A673 (cell line): ENCODE measurements at regions not wholly inside any gene's neighbourhood (a gene's known extent, or its start where the extent isn't known, plus 50 kb on each side); places are given as distances from the start of the nearest gene placed in this dataset.

ENCODE experiments used
- BruUV-seq: library from RNA; stranded (reverse); fragments of 400-500 nt; replicated peaks from 2 replicates; lab custom pipeline; 2021; lab: Mats Ljungman, UMichigan
- CTCF ChIA-PET: fragments of 300-600 bp; sonication (Branson Sonifier 250); formaldehyde crosslinking; loops from one replicate; lab custom pipeline; 2022; ENCODE audit warnings: antibody characterized with exemption; lab: Charles Lee
- POLR2A ChIA-PET: fragments of 300-600 bp; sonication (Branson Sonifier 250); formaldehyde crosslinking; loops from one replicate; lab custom pipeline; 2022; ENCODE audit warnings: antibody characterized with exemption; ENCODE audit not compliant: low non-redundant PET; lab: Charles Lee
- DNase-seq: peaks from one replicate; pipeline ENCODE4 v3.0.0-alpha.2; 2015; ENCODE audit warnings: low spot score
- H3K27ac ChIP-seq: fragments of 200-600 bp; sonication (generic); 2 replicates; pipeline ENCODE4 v1.5.1; 2016; ENCODE audit warnings: mixed run types, low read depth, mild to moderate bottlenecking, mixed read lengths, antibody characterized with exemption, low read length; ENCODE audit not compliant: poor library complexity, severe bottlenecking
- H3K27me3 ChIP-seq: fragments of 200-600 bp; sonication (generic); replicated peaks from 2 replicates; pipeline ENCODE4 v1.6.1; 2017; ENCODE audit warnings: mixed run types, low read depth, mild to moderate bottlenecking, mixed read lengths, antibody characterized with exemption, low read length; ENCODE audit not compliant: insufficient read depth, poor library complexity
- H3K36me3 ChIP-seq: fragments of 200-600 bp; sonication (generic); 2 replicates; pipeline ENCODE4 v1.6.1; 2016; ENCODE audit warnings: mixed run types, mild to moderate bottlenecking, mixed read lengths, antibody characterized with exemption, low read length; ENCODE audit not compliant: insufficient read depth, poor library complexity, severe bottlenecking
- H3K4me1 ChIP-seq: fragments of 200-600 bp; sonication (generic); 2 replicates; pipeline ENCODE4 v1.6.1; 2017; ENCODE audit warnings: mixed run types, mild to moderate bottlenecking, mixed read lengths, antibody characterized with exemption, low read length; ENCODE audit not compliant: insufficient read depth, poor library complexity, severe bottlenecking
- H3K4me3 ChIP-seq: fragments of 200-600 bp; sonication (generic); 2 replicates; pipeline ENCODE4 v1.5.1; 2016; ENCODE audit warnings: low read depth, mixed run types, mild to moderate bottlenecking, mixed read lengths, low read length; ENCODE audit not compliant: poor library complexity, severe bottlenecking
- H3K9me3 ChIP-seq: fragments of 200-600 bp; sonication (generic); 2 replicates; pipeline ENCODE4 v1.6.1; 2016; ENCODE audit warnings: mixed run types, low read depth, mild to moderate bottlenecking, mixed read lengths, antibody characterized with exemption, low read length; ENCODE audit not compliant: poor library complexity, severe bottlenecking
- EZH2 ChIP-seq: fragments of 200-600 bp; sonication (generic); IDR thresholded peaks from 2 replicates; pipeline ENCODE4 v1.6.1; 2017; ENCODE audit warnings: borderline replicate concordance, low read depth, mild to moderate bottlenecking, mixed read lengths, antibody characterized with exemption, low read length; ENCODE audit not compliant: poor library complexity, severe bottlenecking
- intact Hi-C: fragments of 100-400 bp; cut with micrococcal nuclease; formaldehyde crosslinking; loops from one replicate; pipeline ENCODE4 v1.10.0; 2022; ENCODE audit not compliant: unreplicated experiment
- TF ChIP-seq, protein P1 (sequence below): fragments of 300-800, 200-600 bp; sonication (generic); conservative IDR thresholded peaks from 2 replicates; pipeline ENCODE4 v1.5.1; 2017; ENCODE audit warnings: low read depth, mild to moderate bottlenecking, antibody characterized with exemption, low read length, moderate library complexity, mixed read lengths

DNA sequence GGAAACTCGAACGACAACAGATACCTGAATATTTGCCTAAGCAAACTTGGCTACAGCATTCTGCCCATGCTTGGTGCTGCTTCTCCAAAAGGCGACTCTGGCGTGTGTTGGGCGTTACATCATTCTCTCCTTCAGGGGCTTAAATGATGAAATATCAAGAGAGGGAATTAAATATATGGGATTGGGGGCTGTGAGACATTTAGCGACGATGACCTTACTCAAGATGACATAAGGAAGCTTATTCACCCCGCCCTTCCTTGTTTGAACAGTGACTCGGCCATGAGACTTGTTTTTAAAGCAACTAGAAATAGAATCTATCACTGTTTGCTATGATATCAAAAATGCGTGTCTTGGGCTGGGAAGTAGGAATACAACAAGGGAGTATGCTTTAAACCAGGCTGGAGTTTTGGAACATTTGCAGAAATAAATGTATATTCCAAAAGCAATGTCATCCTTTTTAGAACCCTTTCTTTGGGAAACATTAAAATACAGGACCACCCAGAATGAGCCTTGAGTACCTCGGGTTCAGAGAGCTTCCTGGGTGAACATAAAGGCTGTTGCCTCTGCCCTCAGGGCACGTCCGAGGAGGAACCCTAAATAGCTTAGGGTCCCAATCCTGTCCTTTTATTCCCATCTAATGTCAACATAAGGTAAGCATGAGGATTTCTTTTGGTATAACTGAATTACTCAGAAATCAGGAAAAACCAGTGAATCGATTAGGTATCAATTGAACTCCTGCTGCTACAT is 123.3 kb upstream of the SLC45A1 start:
- no peak for DNase-seq
- Histone ChIP-seq H3K4me1 (peaks cover 6% of the 10 kb centered on the region), H3K36me3 (no peaks in the 10 kb centered on the region), H3K27ac (no peak overlapping the region), H3K27me3 (no peaks in the 10 kb centered on the region), H3K9me3 (no peaks in the 10 kb centered on the region), H3K4me3 (no peak overlapping the region)
- POLR2A ChIA-PET, result no interaction called here
- no TSS peak for BruUV-seq
- CTCF ChIA-PET, result no interaction called here
- no peak for TF ChIP-seq EZH2
- TF ChIP-seq, protein P1, sequence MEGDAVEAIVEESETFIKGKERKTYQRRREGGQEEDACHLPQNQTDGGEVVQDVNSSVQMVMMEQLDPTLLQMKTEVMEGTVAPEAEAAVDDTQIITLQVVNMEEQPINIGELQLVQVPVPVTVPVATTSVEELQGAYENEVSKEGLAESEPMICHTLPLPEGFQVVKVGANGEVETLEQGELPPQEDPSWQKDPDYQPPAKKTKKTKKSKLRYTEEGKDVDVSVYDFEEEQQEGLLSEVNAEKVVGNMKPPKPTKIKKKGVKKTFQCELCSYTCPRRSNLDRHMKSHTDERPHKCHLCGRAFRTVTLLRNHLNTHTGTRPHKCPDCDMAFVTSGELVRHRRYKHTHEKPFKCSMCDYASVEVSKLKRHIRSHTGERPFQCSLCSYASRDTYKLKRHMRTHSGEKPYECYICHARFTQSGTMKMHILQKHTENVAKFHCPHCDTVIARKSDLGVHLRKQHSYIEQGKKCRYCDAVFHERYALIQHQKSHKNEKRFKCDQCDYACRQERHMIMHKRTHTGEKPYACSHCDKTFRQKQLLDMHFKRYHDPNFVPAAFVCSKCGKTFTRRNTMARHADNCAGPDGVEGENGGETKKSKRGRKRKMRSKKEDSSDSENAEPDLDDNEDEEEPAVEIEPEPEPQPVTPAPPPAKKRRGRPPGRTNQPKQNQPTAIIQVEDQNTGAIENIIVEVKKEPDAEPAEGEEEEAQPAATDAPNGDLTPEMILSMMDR, result no peak
- intact Hi-C loops, result no loop called here

DNA sequence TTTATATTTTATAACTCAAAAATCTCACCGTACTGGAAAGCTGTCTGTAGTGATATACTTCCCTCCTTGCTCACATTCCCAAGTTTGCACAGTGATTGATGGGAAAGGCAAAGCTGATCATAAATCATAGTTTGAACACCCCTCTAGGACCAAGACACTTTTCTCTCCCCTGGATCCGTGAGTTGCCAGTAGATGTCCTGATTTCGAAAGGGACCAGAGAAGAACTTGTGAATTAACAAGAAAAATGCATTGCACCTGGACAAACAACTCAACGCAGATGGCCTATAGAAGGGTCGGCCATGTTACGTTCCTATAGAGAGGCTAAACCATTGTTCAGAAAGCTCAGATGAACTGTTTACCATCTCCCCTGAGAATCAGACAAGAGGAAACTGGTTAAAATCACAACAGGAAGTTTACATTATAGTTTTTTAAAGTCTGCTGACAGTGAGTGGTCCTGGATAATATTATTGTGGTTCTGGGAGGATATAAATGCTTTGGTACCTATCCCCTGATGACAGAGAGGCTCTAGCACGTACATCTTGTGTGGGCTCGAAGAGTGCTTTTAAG is 124.0 kb upstream of the SLC45A1 start:
- intact Hi-C loops, result no loop called here
- DNase-seq, result no peak
- Histone ChIP-seq H3K27ac (no peak overlapping the region), H3K4me1 (peaks cover 6% of the 10 kb centered on the region), H3K27me3 (no peaks in the 10 kb centered on the region), H3K4me3 (no peak overlapping the region), H3K9me3 (no peaks in the 10 kb centered on the region), H3K36me3 (no peaks in the 10 kb centered on the region)
- TF ChIP-seq EZH2, result no peak
- TF ChIP-seq, protein P1, result no peak
- CTCF ChIA-PET, result no interaction called here
- no TSS peak for BruUV-seq
- POLR2A ChIA-PET, result no interaction called here

DNA sequence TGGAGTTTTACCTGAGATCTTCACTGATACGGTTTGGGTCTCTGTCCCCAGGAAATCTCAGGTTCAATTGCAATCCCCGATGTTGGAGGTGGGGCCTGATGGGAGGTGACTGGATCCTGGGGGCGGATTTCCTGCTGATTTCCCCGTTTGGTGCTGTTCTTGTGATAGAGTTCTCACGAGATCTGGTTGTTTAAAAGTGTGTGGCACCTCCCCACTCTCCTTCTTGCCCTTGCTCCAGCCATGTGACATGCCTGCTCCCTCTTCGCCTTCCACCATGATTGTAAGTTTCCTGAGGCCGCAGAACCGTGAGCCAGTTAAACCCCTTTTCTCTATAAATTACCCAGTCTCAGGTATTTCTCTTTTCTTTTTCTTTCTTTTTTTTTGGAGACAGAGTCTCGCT is 126.4 kb upstream of the SLC45A1 start:
- Histone ChIP-seq H3K4me3 (no peak overlapping the region), H3K9me3 (no peaks in the 10 kb centered on the region), H3K4me1 (no peaks in the 10 kb centered on the region), H3K27me3 (no peaks in the 10 kb centered on the region), H3K27ac (no peak overlapping the region), H3K36me3 (no peaks in the 10 kb centered on the region)
- CTCF ChIA-PET, result no interaction called here
- intact Hi-C loops, result no loop called here
- no TSS peak for BruUV-seq
- TF ChIP-seq EZH2, result no peak
- POLR2A ChIA-PET, result no interaction called here
- DNase-seq, result no peak
